HEK293 (cell line): ENCODE measurements at regions not wholly inside any gene's neighbourhood (a gene's known extent, or its start where the extent isn't known, plus 50 kb on each side); places are given as distances from the start of the nearest gene placed in this dataset.

Experiments used
- CTCF ChIA-PET: fragments of 350-600 bp; formaldehyde crosslinking; extraction: SDS; loops from one replicate; lab custom pipeline; 2021; ENCODE audit warnings: antibody characterized with exemption; lab: Yijun Ruan, JAX
- POLR2A ChIA-PET: fragments of 300-600 bp; formaldehyde crosslinking; extraction: SDS; loops from one replicate; lab custom pipeline; 2020; ENCODE audit warnings: antibody characterized with exemption, inconsistent platforms; lab: Yijun Ruan, JAX
- H3K27ac ChIP-seq: fragments of 200-500 bp; sonication (Bioruptor generic); 2 replicates; pipeline ENCODE4 v1.5.1; 2014; ENCODE audit warnings: low read depth, low read length, control low read depth, inconsistent platforms; ENCODE audit errors: extremely low read depth
- H3K36me3 ChIP-seq, 2 experiments: fragments of 200-500 bp in 1 of 2; sonication (Bioruptor generic) in 1 of 2; 1 replicate in 1 of 2; 2 replicates in 1 of 2; pipeline ENCODE4 v1.5.1; 2014 to 2017; ENCODE audit warnings: inconsistent platforms in 2 of 2, low read length in 2 of 2; ENCODE audit not compliant: control insufficient read depth in 2 of 2, insufficient read depth in 1 of 2
- H3K4me1 ChIP-seq: fragments of 200-500 bp; sonication (Bioruptor generic); 2 replicates; pipeline ENCODE4 v1.5.1; 2014; ENCODE audit warnings: mild to moderate bottlenecking, low read length, inconsistent platforms; ENCODE audit not compliant: control insufficient read depth, insufficient read depth
- H3K4me3 ChIP-seq: 2 replicates; pipeline ENCODE4 v1.5.1; 2011; ENCODE audit warnings: low read depth, mild to moderate bottlenecking, control low read depth, low read length, moderate library complexity
- H3K9me3 ChIP-seq: fragments of 200-500 bp; sonication (Bioruptor generic); 2 replicates; pipeline ENCODE4 v1.5.1; 2014; ENCODE audit warnings: low read depth, low read length, inconsistent platforms; ENCODE audit not compliant: control insufficient read depth, insufficient read depth
- HOXC10 ChIP-seq: sonication (generic); formaldehyde crosslinking; IDR thresholded peaks from 2 replicates; pipeline ENCODE4 v1.8.1; 2023; ENCODE audit warnings: mild to moderate bottlenecking, missing genetic modification reagents
- IKZF3 ChIP-seq: fragments of 450-650 bp; IDR thresholded peaks from 2 replicates; pipeline ENCODE4 v1.5.0; 2018; ENCODE audit warnings: missing biosample characterization, mild to moderate bottlenecking, missing genetic modification characterization, moderate library complexity
- OSR2 ChIP-seq: fragments of 450-650 bp; formaldehyde crosslinking; IDR thresholded peaks from 2 replicates; pipeline ENCODE4 v1.5.1; 2016; ENCODE audit warnings: missing biosample characterization, missing genetic modification characterization
- PBX3 ChIP-seq: sonication (generic); formaldehyde crosslinking; IDR thresholded peaks from 2 replicates; pipeline ENCODE4 v1.8.1; 2022; ENCODE audit warnings: mild to moderate bottlenecking, moderate library complexity, missing genetic modification reagents
- PRDM10 ChIP-seq: fragments of 450-650 bp; formaldehyde crosslinking; IDR thresholded peaks from 2 replicates; pipeline ENCODE4 v1.5.1; 2016; ENCODE audit warnings: missing biosample characterization, missing genetic modification characterization
- SCRT2 ChIP-seq: fragments of 450-650 bp; formaldehyde crosslinking; IDR thresholded peaks from 2 replicates; pipeline ENCODE4 v1.5.1; 2016; ENCODE audit warnings: missing biosample characterization, missing genetic modification characterization
- SP7 ChIP-seq: fragments of 450-650 bp; formaldehyde crosslinking; IDR thresholded peaks from 2 replicates; pipeline ENCODE4 v1.5.1; 2016; ENCODE audit warnings: missing biosample characterization, missing genetic modification characterization
- ZBTB11 ChIP-seq: fragments of 450-650 bp; formaldehyde crosslinking; conservative IDR thresholded peaks from 2 replicates; pipeline ENCODE4 v1.5.1; 2016; ENCODE audit warnings: low read depth, missing biosample characterization, missing genetic modification characterization
- ZBTB17 ChIP-seq: fragments of 450-650 bp; formaldehyde crosslinking; IDR thresholded peaks from 2 replicates; pipeline ENCODE4 v1.5.1; 2016; ENCODE audit warnings: missing biosample characterization, missing genetic modification characterization
- ZBTB44 ChIP-seq: fragments of 450-650 bp; IDR thresholded peaks from 2 replicates; pipeline ENCODE4 v1.5.1; 2018; ENCODE audit warnings: missing biosample characterization, mild to moderate bottlenecking, missing genetic modification characterization
- ZNF184 ChIP-seq: fragments of 450-650 bp; IDR thresholded peaks from 2 replicates; pipeline ENCODE4 v1.5.1; 2018; ENCODE audit warnings: missing biosample characterization, mild to moderate bottlenecking, missing genetic modification characterization
- ZNF223 ChIP-seq: fragments of 450-650 bp; formaldehyde crosslinking; IDR thresholded peaks from 2 replicates; pipeline ENCODE4 v1.5.1; 2016; ENCODE audit warnings: missing biosample characterization, missing genetic modification characterization
- ZNF660 ChIP-seq: fragments of 450-650 bp; IDR thresholded peaks from 2 replicates; pipeline ENCODE4 v1.5.1; 2018; ENCODE audit warnings: missing biosample characterization, mild to moderate bottlenecking, missing genetic modification characterization
- TF ChIP-seq, protein P1 (sequence below): fragments of 450-650 bp; formaldehyde crosslinking; IDR thresholded peaks from 2 replicates; pipeline ENCODE4; 2016; ENCODE audit warnings: missing biosample characterization, missing genetic modification characterization
- TF ChIP-seq, protein P2 (sequence below): fragments of 450-650 bp; formaldehyde crosslinking; IDR thresholded peaks from 2 replicates; pipeline ENCODE4 v1.5.1; 2016; ENCODE audit warnings: missing biosample characterization, missing genetic modification characterization

GRCh38 chr3:168885028-168885427 is 778.5 kb downstream of the MECOM start (continued):
- TF ChIP-seq PBX3 (CRISPR knock-in tag) (no peak), ZBTB11 (tag by site-specific recombination) (no peak), ZNF223 (tag by site-specific recombination) (no peak)
- TF ChIP-seq, protein P1, sequence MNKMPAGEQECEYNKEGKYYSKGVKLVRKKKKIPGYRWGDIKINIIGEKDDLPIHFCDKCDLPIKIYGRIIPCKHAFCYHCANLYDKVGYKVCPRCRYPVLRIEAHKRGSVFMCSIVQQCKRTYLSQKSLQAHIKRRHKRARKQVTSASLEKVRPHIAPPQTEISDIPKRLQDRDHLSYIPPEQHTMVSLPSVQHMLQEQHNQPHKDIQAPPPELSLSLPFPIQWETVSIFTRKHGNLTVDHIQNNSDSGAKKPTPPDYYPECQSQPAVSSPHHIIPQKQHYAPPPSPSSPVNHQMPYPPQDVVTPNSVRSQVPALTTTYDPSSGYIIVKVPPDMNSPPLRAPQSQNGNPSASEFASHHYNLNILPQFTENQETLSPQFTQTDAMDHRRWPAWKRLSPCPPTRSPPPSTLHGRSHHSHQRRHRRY, result no peak

DNA sequence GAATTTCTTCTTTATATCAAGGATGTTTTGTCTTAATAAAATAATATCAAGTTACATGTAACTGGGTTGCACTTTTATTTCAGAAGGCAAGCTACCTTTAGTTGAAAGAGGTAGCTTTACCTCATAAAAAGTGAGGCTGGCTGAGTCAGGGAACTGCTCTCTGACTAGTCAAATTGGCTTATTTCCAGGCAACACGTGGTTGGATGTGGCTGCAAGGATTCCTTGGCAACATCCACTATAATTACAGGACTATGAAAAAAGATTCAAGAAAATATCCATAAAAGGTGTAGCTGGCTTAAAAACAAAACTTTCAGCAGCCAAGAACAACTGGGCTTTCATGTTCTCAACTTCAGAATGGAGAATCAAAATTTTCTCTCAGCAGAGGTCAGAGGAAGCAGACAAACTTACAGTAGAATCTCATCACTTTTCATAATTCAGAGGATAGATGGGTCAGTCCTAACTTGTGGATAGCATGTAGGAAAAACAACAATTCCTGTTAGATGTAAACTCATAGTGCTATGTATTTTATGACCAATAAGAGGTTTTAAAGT is 779.1 kb downstream of the MECOM start:
- Histone ChIP-seq H3K4me3 (no peak overlapping the region), H3K27ac (no peak overlapping the region), H3K9me3 (no peaks in the 10 kb centered on the region), H3K4me1 (0 out of 2 replicates have a peak, but pooled peaks cover 3% of the 10 kb centered on the region), H3K36me3 (no peaks in the 10 kb centered on the region)
- ChIA-PET POLR2A (no interaction called here), CTCF (interaction anchor here (0.7 kb wide), 1 partner anchor 852 kb away, joined by 3 read pairs; no protein-coding TSS in a partner anchor)
- TF ChIP-seq, protein P2, sequence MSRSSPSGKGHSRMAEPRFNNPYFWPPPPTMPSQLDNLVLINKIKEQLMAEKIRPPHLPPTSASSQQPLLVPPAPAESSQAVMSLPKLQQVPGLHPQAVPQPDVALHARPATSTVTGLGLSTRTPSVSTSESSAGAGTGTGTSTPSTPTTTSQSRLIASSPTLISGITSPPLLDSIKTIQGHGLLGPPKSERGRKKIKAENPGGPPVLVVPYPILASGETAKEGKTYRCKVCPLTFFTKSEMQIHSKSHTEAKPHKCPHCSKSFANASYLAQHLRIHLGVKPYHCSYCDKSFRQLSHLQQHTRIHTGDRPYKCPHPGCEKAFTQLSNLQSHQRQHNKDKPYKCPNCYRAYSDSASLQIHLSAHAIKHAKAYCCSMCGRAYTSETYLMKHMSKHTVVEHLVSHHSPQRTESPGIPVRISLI (tag by site-specific recombination), result 0 out of 2 replicates have a peak, but pooled peaks have one; percentile 37
- TF ChIP-seq ZNF660 (tag by site-specific recombination) (peak; percentile 64; the same call in 1 of the 2 replicates), ZNF184 (no peak), PRDM10 (peak; percentile 75), OSR2 (tag by site-specific recombination) (0 out of 2 replicates have a peak, but pooled peaks have one; percentile 24), IKZF3 (tag by site-specific recombination) (no peak), SP7 (peak; percentile 54; the same call in 1 of the 2 replicates), HOXC10 (no peak), SCRT2 (peak; percentile 76), ZBTB44 (tag by site-specific recombination) (0 out of 2 replicates have a peak, but pooled peaks have one; percentile 14), ZBTB17 (tag by site-specific recombination) (peak; percentile 49)
